SU-DHL-6 (cell line): ENCODE measurements at regions not wholly inside any gene's neighbourhood (a gene's known extent, or its start where the extent isn't known, plus 50 kb on each side); places are given as distances from the start of the nearest gene placed in this dataset.

Experiments
- H2AFZ ChIP-seq: fragments of 200-600 bp; sonication (generic); 2 replicates; pipeline ENCODE4 v1.6.1; 2014; ENCODE audit warnings: low read depth, mild to moderate bottlenecking, moderate library complexity, mixed read lengths, antibody characterized with exemption, low read length; ENCODE audit not compliant: severe bottlenecking
- H3F3A ChIP-seq: fragments of 200-600 bp; shearing (Covaris generic); 2 replicates; pipeline ENCODE4 v1.6.0; 2016; ENCODE audit warnings: antibody characterized with exemption, mild to moderate bottlenecking; ENCODE audit not compliant: insufficient read depth
- H3K27ac ChIP-seq: fragments of 200-600 bp; sonication (generic); 2 replicates; pipeline ENCODE4 v1.5.1; 2016; ENCODE audit warnings: low read depth, mild to moderate bottlenecking, low read length, moderate library complexity, mixed read lengths
- H3K27me3 ChIP-seq: fragments of 200-600 bp; sonication (generic), shearing (Covaris generic); 2 replicates; pipeline ENCODE4 v1.6.0; 2014; ENCODE audit warnings: mild to moderate bottlenecking, low read length
- H3K36me3 ChIP-seq: fragments of 200-600 bp; sonication (generic); 2 replicates; pipeline ENCODE4 v1.6.1; 2014; ENCODE audit warnings: mild to moderate bottlenecking, low read length, mixed read lengths
- H3K4me2 ChIP-seq: fragments of 300-600, 200-600 bp; shearing (Covaris generic), sonication (generic); 2 replicates; pipeline ENCODE4 v1.6.0; 2014; ENCODE audit warnings: low read length, low read depth, mild to moderate bottlenecking; ENCODE audit not compliant: poor library complexity, severe bottlenecking
- H3K4me3 ChIP-seq: fragments of 200-600 bp; sonication (generic); 2 replicates; pipeline ENCODE4 v1.5.1; 2014; ENCODE audit warnings: antibody characterized with exemption, low read length, mild to moderate bottlenecking, mixed read lengths; ENCODE audit not compliant: insufficient read depth, poor library complexity, severe bottlenecking
- H3K79me2 ChIP-seq: fragments of 200-600 bp; sonication (generic); 2 replicates; pipeline ENCODE4 v1.6.1; 2014; ENCODE audit warnings: mild to moderate bottlenecking, low read length, moderate library complexity; ENCODE audit not compliant: insufficient read depth
- H3K9ac ChIP-seq: fragments of 200-600 bp; sonication (generic); 2 replicates; pipeline ENCODE4 v1.7.0; 2014; ENCODE audit warnings: mild to moderate bottlenecking, low read length
- H3K9me2 ChIP-seq: fragments of 200-600 bp; sonication (generic); replicated peaks from 2 replicates; pipeline ENCODE4 v1.6.1; 2014; ENCODE audit warnings: low read length; ENCODE audit not compliant: insufficient read depth
- H3K9me3 ChIP-seq: fragments of 200-600 bp; sonication (generic); 2 replicates; pipeline ENCODE4 v1.6.1; 2014; ENCODE audit warnings: low read length, mixed read lengths; ENCODE audit not compliant: insufficient read depth
- H4K20me1 ChIP-seq: fragments of 200-600 bp; sonication (generic); 2 replicates; pipeline ENCODE4 v1.6.1; 2014; ENCODE audit warnings: low read depth, mild to moderate bottlenecking, antibody characterized with exemption, low read length, moderate library complexity, mixed read lengths
- CTCF ChIP-seq: fragments of 200-600 bp; sonication (generic); IDR thresholded peaks from one replicate; pipeline ENCODE4 v1.5.1; 2017; ENCODE audit warnings: antibody characterized with exemption, mild to moderate bottlenecking, low read length, moderate library complexity; ENCODE audit not compliant: insufficient read depth, poor library complexity, severe bottlenecking
- EZH2phosphoT487 ChIP-seq: fragments of 200-600 bp; sonication (generic), shearing (Covaris generic); conservative IDR thresholded peaks from 2 replicates; pipeline ENCODE4 v1.6.1; 2018; ENCODE audit warnings: mild to moderate bottlenecking, antibody characterized with exemption, low read length, moderate library complexity, mixed read lengths

- Histone ChIP-seq H3K36me3 (no peaks in the 10 kb centered on the region), H3K9me3 (0 out of 2 replicates have a peak, but pooled peaks cover 5% of the 10 kb centered on the region), H3K4me2 (no peak overlapping the region), H3K79me2 (no peaks in the 10 kb centered on the region), H2AFZ (peak overlapping the region; percentile 43), H3K4me3 (no peak overlapping the region), H3K27me3 (no peaks in the 10 kb centered on the region), H3K9me2 (no peaks in the 10 kb centered on the region), H3K27ac (no peak overlapping the region), H4K20me1 (no peaks in the 10 kb centered on the region), H3K9ac (no peak overlapping the region), H3F3A (no peaks in the 10 kb centered on the region)
- TF ChIP-seq CTCF (no peak), EZH2phosphoT487 (no peak)
Observed at GRCh38 chr1:105779727-105780126, 1276.7 kb upstream of the PRMT6 start.

GRCh38 chr1:105785021-105785420, 1271.5 kb upstream of the PRMT6 start:
- Histone ChIP-seq H3K79me2 (no peaks in the 10 kb centered on the region), H3K9me3 (0 out of 2 replicates have a peak, but pooled peaks cover 6% of the 10 kb centered on the region), H3K9ac (no peak overlapping the region), H3K4me2 (no peak overlapping the region), H3K27me3 (no peaks in the 10 kb centered on the region), H2AFZ (no peak overlapping the region), H3K27ac (no peak overlapping the region), H3F3A (no peaks in the 10 kb centered on the region), H3K4me3 (no peak overlapping the region), H4K20me1 (no peaks in the 10 kb centered on the region), H3K36me3 (no peaks in the 10 kb centered on the region), H3K9me2 (no peaks in the 10 kb centered on the region)
- TF ChIP-seq CTCF, result no peak
- TF ChIP-seq EZH2phosphoT487, result no peak

GRCh38 chr1:105793536-105794146, 1262.8 kb upstream of the PRMT6 start:
- Histone ChIP-seq H4K20me1 (no peaks in the 10 kb centered on the region), H3F3A (0 out of 2 replicates have a peak, but pooled peaks cover 2% of the 10 kb centered on the region), H3K4me2 (no peak overlapping the region)

More at GRCh38 chr1:105793536-105794146, 1262.8 kb upstream of the PRMT6 start:
- no peaks in the 10 kb centered on the region for H3K27me3 ChIP-seq
- no peak overlapping the region for H3K9ac ChIP-seq
- H3K9me3 ChIP-seq, result 0 out of 2 replicates have a peak, but pooled peaks cover 4% of the 10 kb centered on the region
- no peak overlapping the region for H3K27ac ChIP-seq
- no peaks in the 10 kb centered on the region for H3K36me3 ChIP-seq
- peak overlapping the region; percentile 9 for H2AFZ ChIP-seq
- TF ChIP-seq EZH2phosphoT487, result no peak
- peak; percentile 70 for TF ChIP-seq CTCF
- H3K4me3 ChIP-seq, result no peak overlapping the region
- no peaks in the 10 kb centered on the region for H3K79me2 ChIP-seq
- no peaks in the 10 kb centered on the region for H3K9me2 ChIP-seq
